SK-N-SH treated with all-trans-retinoic acid at 6 μM for 48 hours (cell line): ENCODE measurements at regions not wholly inside any gene's neighbourhood (a gene's known extent, or its start where the extent isn't known, plus 50 kb on each side); places are given as distances from the start of the nearest gene placed in this dataset.

Experiments
- CSDC2 ChIP-seq: fragments of 250-450 bp; sonication (Bioruptor Pico); IDR thresholded peaks from 2 replicates; pipeline ENCODE4 v1.5.0; 2020; ENCODE audit warnings: mild to moderate bottlenecking, moderate library complexity
- CSRNP3 ChIP-seq: fragments of 250-450 bp; sonication (Bioruptor Pico); IDR thresholded peaks from 2 replicates; pipeline ENCODE4 v1.5.1; 2021; ENCODE audit warnings: mild to moderate bottlenecking, moderate library complexity
- ESRRG ChIP-seq: fragments of 250-450 bp; sonication (Bioruptor Pico); IDR thresholded peaks from 2 replicates; pipeline ENCODE4 v1.6.1; 2021; ENCODE audit warnings: mild to moderate bottlenecking
- TOX ChIP-seq: fragments of 250-450 bp; sonication (Bioruptor Pico); IDR thresholded peaks from 2 replicates; pipeline ENCODE4 v1.8.0; 2021; ENCODE audit warnings: mild to moderate bottlenecking, moderate library complexity, borderline replicate concordance
- TSHZ2 ChIP-seq: fragments of 250-450 bp; sonication (Bioruptor Pico); IDR thresholded peaks from 2 replicates; pipeline ENCODE4 v1.5.0; 2020; ENCODE audit warnings: mild to moderate bottlenecking, moderate library complexity

GRCh38 chr6:131379948-131380347 is 193.1 kb upstream of the ARG1 start:
- TF ChIP-seq TOX (CRISPR knock-in tag) (no peak), TSHZ2 (CRISPR knock-in tag) (no peak), CSDC2 (no peak), ESRRG (CRISPR knock-in tag) (no peak), CSRNP3 (CRISPR knock-in tag) (no peak)
